Upper lobe of right lung (tissue), 1 donor: ENCODE measurements at regions not wholly inside any gene's neighbourhood (a gene's known extent, or its start where the extent isn't known, plus 50 kb on each side); places are given as distances from the start of the nearest gene placed in this dataset.

Experiments
- ATAC-seq: fragments of 200-7000 bp; cut with Tn5 transposase; one replicate; pipeline ENCODE4 v1.9.1; 2020; ENCODE audit warnings: mild to moderate bottlenecking, moderate library complexity
- DNase-seq: peaks from one replicate; pipeline ENCODE4 v3.0.0-alpha.2; 2020
- H3K27ac ChIP-seq: fragments of 200-600 bp; one replicate; pipeline ENCODE4 v1.8.0; 2022
- H3K27me3 ChIP-seq: fragments of 200-600 bp; one replicate; pipeline ENCODE4 v1.8.0; 2022; ENCODE audit warnings: mild to moderate bottlenecking
- H3K36me3 ChIP-seq: fragments of 200-600 bp; one replicate; pipeline ENCODE4 v1.8.0; 2022
- H3K4me1 ChIP-seq: fragments of 200-600 bp; one replicate; pipeline ENCODE4 v1.8.0; 2022
- H3K4me3 ChIP-seq: fragments of 200-600 bp; one replicate; pipeline ENCODE4 v1.8.0; 2022; ENCODE audit warnings: mild to moderate bottlenecking
- H3K9me3 ChIP-seq: fragments of 200-600 bp; one replicate; pipeline ENCODE4 v1.8.0; 2022
- intact Hi-C: fragments of 100-400 bp; cut with DNase I; formaldehyde crosslinking; loops from one replicate; pipeline ENCODE4 v1.11.0; 2022
- TF ChIP-seq, protein P1 (sequence below): fragments of 200-600 bp; IDR thresholded peaks from one replicate; pipeline ENCODE4 v1.8.0; 2022; ENCODE audit warnings: antibody characterized with exemption
- donor health status: DM: no; HTN: yes; CAD: no; lungs with severe emphysema.

DNA sequence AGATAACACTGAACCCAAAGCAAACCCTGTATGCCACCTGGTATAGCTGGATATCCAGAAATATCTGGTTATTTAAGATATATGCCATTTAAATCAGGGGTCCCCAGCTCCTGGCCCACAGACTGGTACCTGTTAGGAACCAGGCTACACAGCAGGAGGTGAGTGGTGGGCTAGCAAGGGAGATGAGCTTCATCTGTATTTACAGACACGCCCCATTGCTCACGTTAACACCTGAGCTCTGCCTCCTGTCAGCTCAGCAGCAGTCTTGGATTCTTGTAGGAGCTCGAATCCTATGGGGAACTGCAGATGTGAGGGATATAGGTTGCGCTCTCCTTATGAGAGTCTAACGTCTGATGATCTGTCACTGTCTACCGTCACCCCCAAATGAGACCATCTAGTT, 646.6 kb downstream of the TLE4 start:
- no peak overlapping the region for H3K27ac ChIP-seq
- TF ChIP-seq, protein P1, sequence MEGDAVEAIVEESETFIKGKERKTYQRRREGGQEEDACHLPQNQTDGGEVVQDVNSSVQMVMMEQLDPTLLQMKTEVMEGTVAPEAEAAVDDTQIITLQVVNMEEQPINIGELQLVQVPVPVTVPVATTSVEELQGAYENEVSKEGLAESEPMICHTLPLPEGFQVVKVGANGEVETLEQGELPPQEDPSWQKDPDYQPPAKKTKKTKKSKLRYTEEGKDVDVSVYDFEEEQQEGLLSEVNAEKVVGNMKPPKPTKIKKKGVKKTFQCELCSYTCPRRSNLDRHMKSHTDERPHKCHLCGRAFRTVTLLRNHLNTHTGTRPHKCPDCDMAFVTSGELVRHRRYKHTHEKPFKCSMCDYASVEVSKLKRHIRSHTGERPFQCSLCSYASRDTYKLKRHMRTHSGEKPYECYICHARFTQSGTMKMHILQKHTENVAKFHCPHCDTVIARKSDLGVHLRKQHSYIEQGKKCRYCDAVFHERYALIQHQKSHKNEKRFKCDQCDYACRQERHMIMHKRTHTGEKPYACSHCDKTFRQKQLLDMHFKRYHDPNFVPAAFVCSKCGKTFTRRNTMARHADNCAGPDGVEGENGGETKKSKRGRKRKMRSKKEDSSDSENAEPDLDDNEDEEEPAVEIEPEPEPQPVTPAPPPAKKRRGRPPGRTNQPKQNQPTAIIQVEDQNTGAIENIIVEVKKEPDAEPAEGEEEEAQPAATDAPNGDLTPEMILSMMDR = no peak
- intact Hi-C loops = no loop called here

GRCh38 chr9:80213613-80214012, 641.8 kb downstream of the TLE4 start:
- intact Hi-C loops = no loop called here
- Histone ChIP-seq H3K4me1 (no peaks in the 10 kb centered on the region), H3K9me3 (no peaks in the 10 kb centered on the region), H3K27ac (no peak overlapping the region), H3K4me3 (no peak overlapping the region), H3K36me3 (no peaks in the 10 kb centered on the region), H3K27me3 (no peaks in the 10 kb centered on the region)
- TF ChIP-seq, protein P1 = no peak
- ATAC-seq = no peak
- no peak for DNase-seq

More for the DNA sequence above, 646.6 kb downstream of the TLE4 start:
- DNase-seq (no peak), ATAC-seq (no peak)
- Histone ChIP-seq H3K27me3 (no peaks in the 10 kb centered on the region), H3K36me3 (no peaks in the 10 kb centered on the region), H3K9me3 (no peaks in the 10 kb centered on the region), H3K4me3 (no peak overlapping the region), H3K4me1 (no peaks in the 10 kb centered on the region)

GRCh38 chr9:80208696-80209095, 636.9 kb downstream of the TLE4 start:
- ATAC-seq (no peak), DNase-seq (no peak)
- intact Hi-C loops = no loop called here
- TF ChIP-seq, protein P1 = no peak
- Histone ChIP-seq H3K27ac (no peak overlapping the region), H3K4me1 (no peaks in the 10 kb centered on the region), H3K4me3 (no peak overlapping the region), H3K36me3 (no peaks in the 10 kb centered on the region), H3K27me3 (no peaks in the 10 kb centered on the region), H3K9me3 (no peaks in the 10 kb centered on the region)

DNA sequence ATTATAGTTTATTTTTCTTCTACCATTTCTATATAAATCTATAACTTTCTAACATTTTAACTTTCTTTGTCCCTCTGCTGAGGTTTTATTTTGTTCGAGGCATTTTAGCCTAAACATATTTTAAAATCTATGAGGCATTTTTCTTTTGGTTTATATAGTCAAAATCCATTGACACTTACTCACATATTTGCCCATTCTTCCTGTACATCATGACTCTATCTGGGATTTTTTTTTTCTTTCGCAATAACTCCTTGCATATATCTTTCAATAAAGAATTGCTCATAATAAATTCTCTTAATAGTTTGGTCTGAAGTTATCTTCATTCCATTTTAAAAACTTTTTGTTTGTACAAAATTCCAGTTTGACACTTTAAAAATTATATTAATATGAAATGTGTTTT, 632.3 kb downstream of the TLE4 start:
- TF ChIP-seq, protein P1 = no peak
- H3K36me3 ChIP-seq = no peaks in the 10 kb centered on the region
- DNase-seq (no peak), ATAC-seq (no peak)
- no peaks in the 10 kb centered on the region for H3K27me3 ChIP-seq
- no peaks in the 10 kb centered on the region for H3K9me3 ChIP-seq
- no peak overlapping the region for H3K27ac ChIP-seq
- intact Hi-C loops = no loop called here
- no peaks in the 10 kb centered on the region for H3K4me1 ChIP-seq
- no peak overlapping the region for H3K4me3 ChIP-seq

DNA sequence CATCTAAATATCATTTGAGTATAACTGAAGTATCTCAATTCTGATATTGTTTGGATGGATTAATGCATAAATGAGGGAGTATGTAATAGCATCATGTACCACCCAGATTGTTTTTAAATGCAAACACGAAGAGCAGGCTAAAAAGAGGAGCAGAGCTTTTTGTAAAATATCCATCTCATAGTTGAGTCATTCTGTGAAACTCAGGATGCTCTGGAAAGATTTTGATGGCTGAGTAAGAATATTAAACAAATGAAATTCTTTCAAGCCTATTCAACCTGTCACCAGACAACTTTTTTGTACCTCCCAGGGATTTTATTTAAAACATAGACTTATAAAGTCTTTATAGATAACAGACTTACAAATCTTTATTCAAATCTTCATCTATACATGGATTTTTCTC, 625.9 kb downstream of the TLE4 start:
- intact Hi-C loops = no loop called here
- TF ChIP-seq, protein P1 = no peak
- Histone ChIP-seq H3K4me1 (no peaks in the 10 kb centered on the region), H3K27ac (no peak overlapping the region), H3K4me3 (no peak overlapping the region), H3K36me3 (no peaks in the 10 kb centered on the region), H3K9me3 (no peaks in the 10 kb centered on the region), H3K27me3 (no peaks in the 10 kb centered on the region)
- DNase-seq (no peak), ATAC-seq (no peak)

GRCh38 chr9:80191108-80191507, 619.3 kb downstream of the TLE4 start:
- Histone ChIP-seq H3K27me3 (no peaks in the 10 kb centered on the region), H3K4me3 (no peak overlapping the region), H3K36me3 (no peaks in the 10 kb centered on the region), H3K27ac (no peak overlapping the region), H3K4me1 (no peaks in the 10 kb centered on the region), H3K9me3 (no peaks in the 10 kb centered on the region)
- DNase-seq (no peak), ATAC-seq (no peak)
- intact Hi-C loops = no loop called here
- TF ChIP-seq, protein P1 = no peak
